Body of pancreas (tissue), 4 donors: ENCODE measurements at regions not wholly inside any gene's neighbourhood (a gene's known extent, or its start where the extent isn't known, plus 50 kb on each side); places are given as distances from the start of the nearest gene placed in this dataset.

Experiments
- ATAC-seq: fragments of 150-250 bp; one replicate; pipeline ENCODE4 v1.9.1; 2016
- DNase-seq, 4 donors: peaks; one replicate each; pipeline ENCODE4 v3.0.0-alpha.2; 2019
- H3K27ac ChIP-seq, 4 donors: fragments of 200-600 bp; sonication (generic); 1 replicate in 3 of 4; 2 replicates in 1 of 4; pipeline versions ENCODE4 v1.5.1 to v1.6.1; 2016 to 2019; ENCODE audit warnings: mild to moderate bottlenecking in 1 of 4, mixed read lengths in 1 of 4, moderate library complexity in 1 of 4
- H3K27me3 ChIP-seq, 2 donors: fragments of 200-600 bp; sonication (generic); one replicate each; pipeline ENCODE4 v1.6.0; 2016; ENCODE audit warnings: mild to moderate bottlenecking in 1 of 2
- H3K36me3 ChIP-seq, 2 donors: fragments of 200-600 bp; sonication (generic); replicated peaks in 1 of 2; 2 replicates each; pipeline ENCODE4 v1.5.1; 2016; ENCODE audit warnings: low read depth in 2 of 2; ENCODE audit not compliant: insufficient read depth in 1 of 2
- H3K4me1 ChIP-seq: fragments of 200-600 bp; sonication (generic); one replicate; pipeline ENCODE4 v1.6.0; 2016
- H3K4me3 ChIP-seq, 2 donors: fragments of 200-600 bp; sonication (generic); 1 replicate in 1 of 2; 2 replicates in 1 of 2; pipeline ENCODE4 v1.5.1; 2016 to 2019
- H3K9me3 ChIP-seq, 3 donors: fragments of 200-600 bp; sonication (generic); 1 replicate in 2 of 3; 2 replicates in 1 of 3; pipeline ENCODE4 v1.5.1; 2016
- CTCF ChIP-seq, 7 experiments: fragments of 450-650 bp in 4 of 7; fragments of 200-600 bp in 3 of 7; sonication (generic) in 3 of 7; IDR thresholded peaks; one replicate each; pipeline ENCODE4 v1.5.1; 2016 to 2019; ENCODE audit warnings: antibody characterized with exemption in 7 of 7
- POLR2A ChIP-seq, 3 donors: fragments of 450-650 bp; IDR thresholded peaks; one replicate each; pipeline ENCODE4 v1.6.1; 2016; ENCODE audit warnings: antibody characterized with exemption in 3 of 3, mild to moderate bottlenecking in 2 of 3
- WGBS, 2 donors: methylation state at CpG; one replicate each; pipeline ENCODE4 v1.1.5; 2017; 5-methylcytosine and 5-hydroxymethylcytosine counted together
- intact Hi-C: fragments of 100-400 bp; cut with DNase I; formaldehyde crosslinking; loops from one replicate; pipeline ENCODE4 v1.15.1; 2023

- intact Hi-C loops: no loop called here
- H3K9me3 ChIP-seq: no peaks in the 10 kb centered on the region
- no peak overlapping the region for H3K27ac ChIP-seq
- no peak overlapping the region for H3K4me3 ChIP-seq
- ATAC-seq (no peak), DNase-seq (no peak)
- no peaks in the 10 kb centered on the region for H3K36me3 ChIP-seq
- 42 to 81% methylated on average over 3 of the region's 3 CpGs for WGBS, 2 donors
- no peaks in the 10 kb centered on the region for H3K4me1 ChIP-seq
- TF ChIP-seq CTCF (IDR thresholded peaks at IDR 0.05): no peak
- TF ChIP-seq POLR2A (IDR thresholded peaks at IDR 0.05): no peak
- H3K27me3 ChIP-seq: no peaks in the 10 kb centered on the region
Measured at GRCh38 chrX:46220822-46221221, 324.4 kb downstream of the ZNF674 start.

GRCh38 chrX:46218373-46218772, 326.8 kb downstream of the ZNF674 start:
- DNase-seq: no peak
- no peak overlapping the region for H3K27ac ChIP-seq
- H3K4me3 ChIP-seq: no peak overlapping the region
- ATAC-seq: no peak
- H3K9me3 ChIP-seq: no peaks in the 10 kb centered on the region
- no peaks in the 10 kb centered on the region for H3K36me3 ChIP-seq
- H3K4me1 ChIP-seq: no peaks in the 10 kb centered on the region
- WGBS, 2 donors: 89% methylated on average over 1 of the region's 1 CpG; no CpG with 5 or more reads in 1 of the 2 donors
- TF ChIP-seq CTCF (IDR thresholded peaks at IDR 0.05): no peak
- TF ChIP-seq POLR2A (IDR thresholded peaks at IDR 0.05): no peak
- no peaks in the 10 kb centered on the region for H3K27me3 ChIP-seq
- intact Hi-C loops: no loop called here

GRCh38 chrX:46216406-46216805, 328.8 kb downstream of the ZNF674 start:
- H3K27me3 ChIP-seq: no peaks in the 10 kb centered on the region
- no peaks in the 10 kb centered on the region for H3K4me1 ChIP-seq
- 45 to 61% methylated on average over 2 of the region's 2 CpGs for WGBS, 2 donors
- no peak for ATAC-seq
- TF ChIP-seq CTCF (IDR thresholded peaks at IDR 0.05) (no peak), POLR2A (IDR thresholded peaks at IDR 0.05) (no peak)
- no peak for DNase-seq
- no peak overlapping the region for H3K4me3 ChIP-seq
- no peaks in the 10 kb centered on the region for H3K36me3 ChIP-seq
- no peaks in the 10 kb centered on the region for H3K9me3 ChIP-seq
- H3K27ac ChIP-seq: no peak overlapping the region
- intact Hi-C loops: no loop called here

- Histone ChIP-seq H3K9me3 (no peaks in the 10 kb centered on the region), H3K4me1 (no peaks in the 10 kb centered on the region), H3K27me3 (no peaks in the 10 kb centered on the region), H3K36me3 (no peaks in the 10 kb centered on the region), H3K27ac (no peak overlapping the region), H3K4me3 (no peak overlapping the region)
- no peak for ATAC-seq
- intact Hi-C loops: no loop called here
- TF ChIP-seq CTCF (IDR thresholded peaks at IDR 0.05) (no peak), POLR2A (IDR thresholded peaks at IDR 0.05) (no peak)
- DNase-seq: no peak
- 90 to 92% methylated on average over 4 of the region's 4 CpGs for WGBS, 2 donors
Measured at GRCh38 chrX:46211079-46211478, 334.1 kb downstream of the ZNF674 start.

- no peak for ATAC-seq
- DNase-seq: no peak
Measured at GRCh38 chrX:46209768-46210167, 335.5 kb downstream of the ZNF674 start.

More at GRCh38 chrX:46209768-46210167, 335.5 kb downstream of the ZNF674 start:
- Histone ChIP-seq H3K36me3 (no peaks in the 10 kb centered on the region), H3K27me3 (no peaks in the 10 kb centered on the region), H3K9me3 (no peaks in the 10 kb centered on the region), H3K4me1 (no peaks in the 10 kb centered on the region), H3K27ac (no peak overlapping the region), H3K4me3 (no peak overlapping the region)
- intact Hi-C loops: no loop called here
- 35 to 43% methylated on average over 4 of the region's 4 CpGs for WGBS, 2 donors
- TF ChIP-seq CTCF (IDR thresholded peaks at IDR 0.05) (no peak), POLR2A (IDR thresholded peaks at IDR 0.05) (no peak)
